Cortex of kidney (tissue), 1 donor: ENCODE measurements at regions not wholly inside any gene's neighbourhood (a gene's known extent, or its start where the extent isn't known, plus 50 kb on each side); places are given as distances from the start of the nearest gene placed in this dataset.

Experiments
- DNase-seq: peaks from one replicate; lab custom pipeline; 2025; lab: John Stamatoyannopoulos, UW

- DNase-seq: no peak
These were observed 621.8 kb downstream of the CDH26 start for GRCh38 chr20:60579941-60580515.

GRCh38 chr20:60581606-60582115 is 623.4 kb downstream of the CDH26 start:
- no peak for DNase-seq

- no peak for DNase-seq
These were observed 625.5 kb downstream of the CDH26 start for GRCh38 chr20:60583741-60584140.

GRCh38 chr20:60584221-60584620 is 626.0 kb downstream of the CDH26 start:
- DNase-seq: no peak

GRCh38 chr20:60585651-60586050 is 627.4 kb downstream of the CDH26 start:
- no peak for DNase-seq

GRCh38 chr20:60586269-60587050 is 628.2 kb downstream of the CDH26 start:
- DNase-seq: no peak

GRCh38 chr20:60587986-60588385 is 629.8 kb downstream of the CDH26 start:
- DNase-seq: no peak

GRCh38 chr20:60589623-60590022 is 631.4 kb downstream of the CDH26 start:
- no peak for DNase-seq

GRCh38 chr20:60591172-60591799 is 633.1 kb downstream of the CDH26 start:
- DNase-seq: no peak

- no peak for DNase-seq
These were observed 640.3 kb downstream of the CDH26 start for GRCh38 chr20:60598528-60598927.

GRCh38 chr20:60599381-60599780 is 641.2 kb downstream of the CDH26 start:
- no peak for DNase-seq

- DNase-seq: no peak
These were observed 641.8 kb downstream of the CDH26 start for GRCh38 chr20:60600036-60600435.

GRCh38 chr20:60624066-60624465 is 628.0 kb upstream of the CDH4 start:
- DNase-seq: no peak

GRCh38 chr20:60627751-60628565 is 624.1 kb upstream of the CDH4 start:
- no peak for DNase-seq

- DNase-seq: no peak
These were observed 623.3 kb upstream of the CDH4 start for GRCh38 chr20:60628749-60629148.

GRCh38 chr20:60629206-60629605 is 622.9 kb upstream of the CDH4 start:
- DNase-seq: no peak

GRCh38 chr20:60630609-60631008 is 621.5 kb upstream of the CDH4 start:
- DNase-seq: no peak

- no peak for DNase-seq
These were observed 620.3 kb upstream of the CDH4 start for GRCh38 chr20:60631585-60632287.

- no peak for DNase-seq
These were observed 619.4 kb upstream of the CDH4 start for GRCh38 chr20:60632391-60633262.

- DNase-seq: no peak
These were observed 617.4 kb upstream of the CDH4 start for GRCh38 chr20:60634491-60635172.
